IPS DF 6.9 (cell line): ENCODE measurements at regions not wholly inside any gene's neighbourhood (a gene's known extent, or its start where the extent isn't known, plus 50 kb on each side); places are given as distances from the start of the nearest gene placed in this dataset.
"Not testable (repeated sequence)": the region's sequence is repeated elsewhere in the genome, so short reads cannot be mapped to it uniquely, and the experiment has no call there.

Source experiments
- DNase-seq: peaks from one replicate; pipeline ENCODE4 v3.0.0-alpha.2; 2013; ENCODE audit warnings: low read depth, low spot score
- H3K27ac ChIP-seq: one replicate; pipeline ENCODE4 v1.5.1; 2013; ENCODE audit warnings: low read length, control low read depth
- H3K27me3 ChIP-seq: 2 replicates; pipeline ENCODE4 v1.6.1; 2013; ENCODE audit warnings: mild to moderate bottlenecking, low read length; ENCODE audit not compliant: control insufficient read depth, insufficient read depth
- H3K36me3 ChIP-seq: 2 replicates; pipeline ENCODE4 v1.6.1; 2013; ENCODE audit warnings: low read length; ENCODE audit not compliant: control insufficient read depth, insufficient read depth
- H3K4me1 ChIP-seq: 2 replicates; pipeline ENCODE4 v1.6.1; 2013; ENCODE audit warnings: low read length; ENCODE audit not compliant: control insufficient read depth, insufficient read depth
- H3K4me3 ChIP-seq: 2 replicates; pipeline ENCODE4 v1.5.1; 2013; ENCODE audit warnings: mild to moderate bottlenecking, low read length
- H3K9me3 ChIP-seq: 2 replicates; pipeline ENCODE4 v1.6.1; 2013; ENCODE audit warnings: low read length, inconsistent platforms; ENCODE audit not compliant: control insufficient read depth, insufficient read depth
- WGBS: extraction: QIAGEN DNeasy Blood & Tissue Kit; methylation state at CpG from one replicate; pipeline ENCODE4 v1.1.7; 2013; ENCODE audit warnings: mixed read lengths, missing lambda C conversion rate; ENCODE audit not compliant: insufficient read length, insufficient coverage; 5-methylcytosine and 5-hydroxymethylcytosine counted together

DNA sequence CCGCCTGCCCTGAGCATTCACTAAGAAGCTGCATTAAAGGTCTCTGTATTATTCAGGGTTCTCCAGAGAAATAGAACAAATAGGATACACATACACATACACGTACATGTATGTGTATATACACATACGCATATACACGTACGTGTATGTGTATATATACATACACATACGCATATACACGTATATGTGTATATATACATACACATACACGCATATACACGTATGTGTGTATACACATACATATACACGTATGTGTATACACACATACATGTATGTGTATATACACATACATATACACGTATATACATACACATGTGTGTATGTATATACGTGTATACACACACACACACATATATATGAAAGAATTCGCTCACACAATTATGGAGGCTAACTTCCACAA lies 108.9 kb upstream of the BARHL2 start:
- no CpG with 5 or more reads among the region's 13 CpGs for WGBS
- no peak for DNase-seq
- Histone ChIP-seq H3K27me3 (no peaks in the 10 kb centered on the region), H3K4me3 (no peak overlapping the region), H3K36me3 (no peaks in the 10 kb centered on the region), H3K9me3 (no peaks in the 10 kb centered on the region), H3K27ac (no peak overlapping the region), H3K4me1 (no peaks in the 10 kb centered on the region)

DNA sequence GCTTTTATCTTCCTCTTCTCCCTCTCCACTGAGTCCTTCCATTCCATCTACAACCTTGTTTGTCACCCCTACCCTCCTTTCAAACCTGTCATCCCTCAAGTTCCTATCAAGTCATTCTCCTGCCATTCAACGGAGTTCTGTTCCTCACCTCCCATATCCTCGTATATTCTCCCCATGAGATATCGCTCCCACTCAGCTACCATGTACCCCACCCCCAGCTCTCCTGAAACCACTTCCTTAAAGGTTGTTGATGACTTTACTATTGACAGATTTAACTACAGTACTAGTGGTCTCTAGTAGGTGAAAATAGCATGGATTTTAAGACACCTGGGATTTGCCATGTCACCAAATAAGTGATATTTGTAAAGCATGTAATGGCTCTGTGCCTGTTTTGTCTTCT lies 107.4 kb upstream of the BARHL2 start:
- Histone ChIP-seq H3K4me1 (no peaks in the 10 kb centered on the region), H3K27me3 (no peaks in the 10 kb centered on the region), H3K9me3 (no peaks in the 10 kb centered on the region), H3K4me3 (no peak overlapping the region), H3K36me3 (no peaks in the 10 kb centered on the region), H3K27ac (no peak overlapping the region)
- DNase-seq: no peak
- WGBS: no CpG with 5 or more reads among the region's 3 CpGs

DNA sequence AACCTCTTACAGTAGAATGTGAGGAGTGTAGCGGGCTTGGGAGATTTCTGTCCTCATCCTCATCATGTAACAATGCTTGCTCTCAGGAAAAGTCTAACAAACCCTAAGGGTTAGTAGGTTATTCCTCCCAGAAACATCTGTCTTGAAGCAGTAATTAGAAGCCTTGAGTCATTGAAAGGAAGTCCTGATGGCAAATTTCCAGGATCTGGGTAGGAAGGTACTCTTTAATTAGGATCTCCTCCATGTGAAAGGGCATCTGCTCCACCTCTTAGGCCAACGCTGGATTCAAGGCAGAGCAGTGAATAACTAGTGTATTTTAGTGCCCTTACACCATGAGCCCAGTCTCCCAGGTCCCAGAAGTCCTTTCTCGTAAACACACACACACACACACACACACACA lies 106.6 kb upstream of the BARHL2 start:
- Histone ChIP-seq H3K36me3 (no peaks in the 10 kb centered on the region), H3K27me3 (no peaks in the 10 kb centered on the region), H3K4me3 (no peak overlapping the region), H3K27ac (no peak overlapping the region), H3K9me3 (no peaks in the 10 kb centered on the region), H3K4me1 (no peaks in the 10 kb centered on the region)
- WGBS: no CpG with 5 or more reads among the region's 3 CpGs
- DNase-seq: no peak

DNA sequence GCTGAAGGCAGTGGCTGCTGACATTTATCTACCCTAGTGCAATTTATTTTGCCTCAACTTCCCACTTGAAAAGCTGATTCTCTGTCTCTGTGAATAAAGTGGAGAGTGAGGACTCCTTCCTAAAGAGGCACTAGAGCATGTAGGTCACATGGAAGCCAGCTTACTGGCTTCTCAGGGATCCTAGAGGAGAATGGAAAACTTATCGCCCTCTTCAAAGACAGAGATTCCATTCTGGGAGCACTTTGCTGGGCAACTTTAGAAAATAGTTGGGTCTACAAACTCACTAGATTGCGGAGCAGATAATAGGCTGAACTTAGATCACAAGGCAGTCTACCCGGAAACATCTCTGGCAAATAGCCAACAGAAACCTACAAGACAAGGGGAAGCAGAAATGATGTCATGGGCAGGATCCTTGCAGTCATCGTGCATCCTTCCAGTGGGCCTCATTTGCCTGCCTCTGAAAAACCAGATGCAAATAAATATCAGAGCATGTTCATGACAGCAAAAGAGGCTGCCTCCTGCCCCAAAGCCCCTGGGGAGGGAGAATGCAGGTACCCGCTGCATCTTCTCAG lies 104.8 kb upstream of the BARHL2 start:
- Histone ChIP-seq H3K27me3 (no peaks in the 10 kb centered on the region; the same call in 1 of the 2 replicates), H3K36me3 (no peaks in the 10 kb centered on the region), H3K9me3 (no peaks in the 10 kb centered on the region), H3K4me1 (no peaks in the 10 kb centered on the region), H3K4me3 (no peak overlapping the region), H3K27ac (no peak overlapping the region)
- no peak for DNase-seq
- no CpG with 5 or more reads among the region's 5 CpGs for WGBS

DNA sequence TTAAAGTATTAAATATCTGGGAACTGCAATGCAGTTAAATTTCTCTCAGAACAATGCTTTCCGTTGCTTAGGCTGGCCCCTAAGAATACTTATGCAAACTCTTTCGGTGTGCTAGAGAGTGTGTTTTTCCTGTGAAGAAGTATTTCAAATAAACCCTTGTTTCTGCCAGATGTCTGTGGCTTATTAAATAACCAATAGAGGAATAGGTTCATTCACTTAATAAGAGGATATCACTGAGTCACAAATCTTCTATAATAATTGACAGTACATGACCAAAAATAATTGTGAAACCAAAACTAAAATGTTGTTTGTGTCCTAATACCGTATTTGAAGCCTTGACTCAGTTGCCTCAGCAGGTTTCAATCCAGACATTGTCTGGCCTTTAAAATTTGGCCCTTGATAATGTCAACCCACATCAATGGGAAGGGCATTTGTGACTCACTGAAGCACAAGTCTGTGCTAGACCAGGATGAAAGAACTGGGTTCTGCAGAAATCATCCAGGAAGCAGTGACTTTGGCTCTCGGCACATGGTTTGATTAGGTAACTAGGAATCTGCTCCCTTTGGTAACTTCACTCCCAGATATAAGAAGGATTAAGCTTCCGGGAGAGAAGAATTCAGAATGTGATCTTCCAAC lies 104.2 kb upstream of the BARHL2 start:
- Histone ChIP-seq H3K4me3 (no peak overlapping the region), H3K9me3 (no peaks in the 10 kb centered on the region), H3K36me3 (no peaks in the 10 kb centered on the region), H3K27ac (no peak overlapping the region), H3K27me3 (no peaks in the 10 kb centered on the region; the same call in 1 of the 2 replicates), H3K4me1 (no peaks in the 10 kb centered on the region)
- no peak for DNase-seq
- WGBS: no CpG with 5 or more reads among the region's 5 CpGs

DNA sequence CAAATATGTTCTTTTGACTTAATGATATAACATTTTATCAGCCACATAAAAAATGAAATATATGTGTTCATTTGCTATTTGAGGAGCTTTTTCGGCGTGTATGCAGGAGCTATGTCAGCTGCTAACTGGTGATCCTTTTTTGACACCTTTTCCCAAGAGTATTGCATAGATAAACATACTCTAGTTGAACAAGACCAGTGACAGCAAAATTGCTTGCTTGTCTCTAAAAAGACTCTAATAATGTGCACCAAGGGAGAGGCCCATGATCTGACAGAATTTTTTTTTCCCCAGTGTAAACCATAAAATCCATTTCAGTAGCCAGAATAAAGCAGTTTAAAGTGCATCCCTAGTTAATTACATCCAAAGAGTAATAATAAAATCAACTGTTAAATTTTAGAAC lies 103.6 kb upstream of the BARHL2 start:
- Histone ChIP-seq H3K4me3 (no peak overlapping the region), H3K9me3 (no peaks in the 10 kb centered on the region), H3K36me3 (no peaks in the 10 kb centered on the region), H3K27ac (no peak overlapping the region), H3K4me1 (no peaks in the 10 kb centered on the region), H3K27me3 (no peaks in the 10 kb centered on the region; the same call in 1 of the 2 replicates)
- DNase-seq: no peak
- no CpG with 5 or more reads among the region's 2 CpGs for WGBS

DNA sequence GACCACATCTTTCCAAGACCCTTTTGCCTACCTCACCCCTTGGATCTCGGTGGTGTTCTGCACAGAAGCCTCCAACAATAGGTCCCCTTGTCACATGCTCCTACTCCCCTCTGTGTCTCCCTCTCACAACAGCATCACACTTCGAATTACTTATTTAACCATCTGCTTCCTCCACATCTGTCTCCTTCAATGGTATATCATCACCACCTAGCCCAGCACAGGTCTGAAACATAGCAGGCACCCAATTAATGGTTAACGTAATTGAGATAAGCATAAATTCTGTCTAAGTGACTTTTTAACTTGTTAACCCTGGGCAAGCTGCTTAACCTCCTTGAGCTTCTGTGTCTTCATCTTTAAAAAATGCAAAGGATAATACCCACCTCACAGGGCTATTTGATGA lies 100.3 kb upstream of the BARHL2 start:
- WGBS: no CpG with 5 or more reads among the region's 3 CpGs
- H3K4me3 ChIP-seq: no peak overlapping the region

DNA sequence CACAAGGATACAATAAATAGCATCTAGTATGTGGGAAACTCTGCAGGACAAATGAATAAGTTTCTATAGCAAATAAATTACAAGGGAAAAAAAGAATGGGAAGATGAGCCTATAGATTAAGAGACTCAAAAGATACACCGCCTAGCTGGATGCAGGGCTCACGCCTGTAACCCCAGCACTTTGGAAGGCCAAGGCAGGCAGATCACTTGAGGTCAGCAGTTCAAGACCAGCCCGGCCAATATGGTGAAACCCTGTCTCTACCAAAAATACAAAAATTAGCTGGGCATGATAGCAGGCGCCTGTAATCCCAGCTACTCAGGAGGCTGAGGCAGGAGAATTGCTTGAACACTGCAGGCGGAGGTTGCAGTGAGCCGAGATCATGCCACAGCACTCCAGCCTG lies 95.1 kb upstream of the BARHL2 start:
- H3K9me3 ChIP-seq, H3K27ac ChIP-seq, H3K4me1 ChIP-seq, DNase-seq, H3K4me3 ChIP-seq, H3K36me3 ChIP-seq: not testable (repeated sequence)
- peaks cover 23% of the 10 kb centered on the region for H3K27me3 ChIP-seq
- no CpG with 5 or more reads among the region's 6 CpGs for WGBS

More for the DNA sequence above, 100.3 kb upstream of the BARHL2 start:
- peaks cover 2% of the 10 kb centered on the region for H3K27me3 ChIP-seq
- H3K27ac ChIP-seq: no peak overlapping the region
- no peaks in the 10 kb centered on the region for H3K4me1 ChIP-seq
- H3K36me3 ChIP-seq: no peaks in the 10 kb centered on the region
- H3K9me3 ChIP-seq: no peaks in the 10 kb centered on the region
- DNase-seq: no peak

DNA sequence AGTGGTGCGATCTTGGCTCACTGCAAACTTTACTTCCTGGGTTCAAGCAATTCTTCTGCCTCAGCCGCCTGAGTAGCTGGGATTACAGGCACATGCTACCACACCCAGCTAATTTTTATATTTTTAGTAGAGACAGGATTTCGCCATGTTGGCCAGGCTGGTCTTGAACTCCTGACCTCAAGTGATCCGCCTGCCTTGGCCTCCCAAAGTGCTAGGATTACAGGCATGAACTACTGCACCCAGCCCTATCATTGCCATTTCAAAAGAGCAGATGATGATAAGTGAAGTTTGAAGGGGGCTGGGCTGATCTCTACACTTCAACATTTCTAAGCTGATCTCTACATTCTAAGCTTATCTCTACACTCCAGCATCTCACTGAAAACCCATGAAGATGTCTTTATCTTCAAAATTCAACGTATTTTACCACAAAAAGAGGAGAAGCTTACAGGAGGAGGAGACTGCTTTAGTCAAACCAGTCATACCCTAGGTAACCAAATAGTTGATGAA lies 94.4 kb upstream of the BARHL2 start:
- not testable (repeated sequence) for H3K36me3 ChIP-seq, H3K4me1 ChIP-seq, H3K4me3 ChIP-seq, H3K9me3 ChIP-seq, H3K27ac ChIP-seq, DNase-seq
- H3K27me3 ChIP-seq: peaks cover 26% of the 10 kb centered on the region
- WGBS: no CpG with 5 or more reads among the region's 5 CpGs

DNA sequence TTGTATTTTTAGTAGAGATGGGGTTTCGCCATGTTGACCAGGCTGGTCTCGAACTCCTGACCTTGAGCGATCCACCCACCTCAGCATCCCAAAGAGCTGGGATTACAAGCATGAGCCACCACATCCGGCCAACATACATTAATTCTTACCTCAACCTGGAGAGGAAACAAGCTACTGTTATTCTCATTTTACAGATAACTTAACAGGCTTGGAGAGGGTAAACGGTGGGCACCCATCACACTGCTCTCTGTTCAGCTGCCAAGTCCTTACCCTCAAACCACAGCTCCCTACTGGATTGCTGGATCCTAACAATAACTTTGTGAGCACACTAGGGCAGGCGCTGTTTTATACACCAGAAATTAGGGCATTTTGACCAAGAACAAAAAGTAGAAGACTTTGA lies 93.6 kb upstream of the BARHL2 start:
- H3K9me3 ChIP-seq: no peaks in the 10 kb centered on the region
- H3K4me1 ChIP-seq: peaks cover 4% of the 10 kb centered on the region; the same call in 1 of the 2 replicates

DNA sequence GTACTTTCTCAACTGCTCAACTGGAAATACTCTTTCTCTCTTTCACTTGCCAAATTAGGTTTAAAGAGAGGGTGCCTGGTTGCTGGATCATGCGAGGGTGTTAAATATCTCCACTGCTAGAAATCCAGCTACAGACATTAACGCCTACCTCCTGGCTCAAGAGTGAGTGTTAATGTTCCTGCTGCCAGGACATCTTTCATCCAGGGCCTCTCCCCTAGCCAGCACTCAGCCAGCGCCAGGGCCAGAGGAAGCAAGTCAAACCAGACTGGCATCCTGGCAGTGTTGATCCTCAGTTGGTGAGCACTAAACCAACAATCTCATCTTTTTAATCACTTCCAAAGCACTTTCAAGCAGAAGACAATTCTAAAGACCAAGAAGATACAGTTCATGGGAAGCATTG lies 92.9 kb upstream of the BARHL2 start:
- Histone ChIP-seq H3K9me3 (no peaks in the 10 kb centered on the region), H3K4me3 (no peak overlapping the region), H3K27me3 (peaks cover 26% of the 10 kb centered on the region; the same call in 1 of the 2 replicates), H3K4me1 (peaks cover 4% of the 10 kb centered on the region; the same call in 1 of the 2 replicates), H3K36me3 (no peaks in the 10 kb centered on the region), H3K27ac (no peak overlapping the region)
- WGBS: no CpG with 5 or more reads among the region's 3 CpGs
- DNase-seq: no peak

More for the DNA sequence above, 93.6 kb upstream of the BARHL2 start:
- no peaks in the 10 kb centered on the region for H3K36me3 ChIP-seq
- WGBS: no CpG with 5 or more reads among the region's 6 CpGs
- no peak overlapping the region for H3K27ac ChIP-seq
- no peak overlapping the region for H3K4me3 ChIP-seq
- H3K27me3 ChIP-seq: peaks cover 28% of the 10 kb centered on the region
- DNase-seq: no peak
